ENCODE measurements at regions not wholly inside any gene's neighbourhood (a gene's known extent, or its start where the extent isn't known, plus 50 kb on each side); places are given as distances from the start of the nearest gene placed in this dataset.
"Not testable (repeated sequence)": the region's sequence is repeated elsewhere in the genome, so short reads cannot be mapped to it uniquely, and the experiment has no call there.

DNA sequence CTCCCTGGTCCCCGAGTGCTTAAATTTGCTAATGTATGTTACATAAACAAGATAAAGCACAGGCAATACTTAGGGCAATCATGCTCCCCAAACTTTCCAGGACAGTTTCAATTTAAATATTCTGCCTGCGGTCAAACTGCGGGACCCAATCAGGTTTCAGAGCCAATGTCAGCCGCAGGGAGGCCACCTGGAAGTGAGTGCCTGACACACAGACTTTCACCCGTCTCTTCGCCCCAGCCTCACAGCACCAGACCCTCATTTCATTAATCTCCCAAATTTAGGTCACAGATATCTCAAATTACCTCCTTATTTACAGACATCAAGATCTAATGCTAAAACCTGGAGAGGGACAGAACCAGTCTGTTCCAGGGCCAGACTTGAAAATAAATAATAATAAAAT lies 107.2 kb upstream of the ALDH1A3 start:
- no peaks in the 10 kb centered on the region for H3K9me3 ChIP-seq (ENCODE audit: control insufficient read depth in 5 of 5, low read length in 5 of 5)
- no peaks in the 10 kb centered on the region for H3K4me1 ChIP-seq (ENCODE audit: control insufficient read depth in 5 of 5, insufficient read depth in 5 of 5, low read length in 5 of 5)
- no peak overlapping the region for H3K4me3 ChIP-seq (ENCODE audit: low read depth in 1 of 5, low read length in 5 of 5)
- peaks cover 0 to 11% (median 0%) of the 10 kb centered on the region in 5 donors for H3K27me3 ChIP-seq (ENCODE audit: control insufficient read depth in 5 of 5, insufficient read depth in 4 of 5, low read length in 5 of 5)
- H3K27ac ChIP-seq (ENCODE audit: low read depth, low read length): no peak overlapping the region
- no peak overlapping the region for H3K9ac ChIP-seq (ENCODE audit: low read length in 5 of 5)
- no peaks in the 10 kb centered on the region for H3K36me3 ChIP-seq (ENCODE audit: control insufficient read depth in 5 of 5, insufficient read depth in 5 of 5, low read length in 5 of 5)

DNA sequence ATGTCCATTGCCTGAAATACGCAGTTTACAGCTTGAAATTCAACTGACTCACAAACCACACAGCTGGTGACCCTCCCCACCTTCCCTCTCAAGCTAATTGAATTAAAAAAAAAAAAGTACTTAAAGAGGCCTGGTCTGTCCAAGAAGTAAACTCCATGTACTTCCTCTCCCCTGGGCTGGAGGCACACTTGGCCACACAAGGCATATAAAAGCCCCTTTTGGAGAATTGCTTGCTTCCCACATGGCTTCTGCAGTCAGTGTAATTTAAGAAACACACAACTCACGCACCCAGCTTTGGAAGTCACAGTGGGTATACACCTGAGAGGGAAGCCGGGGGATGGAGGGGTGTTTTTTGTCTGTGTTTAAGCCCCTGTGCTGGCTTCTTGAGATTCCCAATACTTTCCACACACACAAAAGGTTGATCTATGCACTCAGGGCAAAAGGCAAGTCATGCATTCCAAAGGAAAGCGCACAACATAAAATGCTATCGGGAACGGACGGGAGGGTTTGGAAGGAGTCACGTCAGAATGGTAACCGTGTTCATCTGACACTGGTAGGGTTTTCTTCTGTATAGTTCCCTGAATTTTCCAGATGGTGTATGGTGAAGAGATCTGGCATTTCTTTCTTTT lies 106.6 kb upstream of the ALDH1A3 start:
- Histone ChIP-seq H3K4me3 (ENCODE audit: low read depth in 1 of 5, low read length in 5 of 5) (no peak overlapping the region), H3K27ac (ENCODE audit: low read depth, low read length) (no peak overlapping the region), H3K4me1 (ENCODE audit: control insufficient read depth in 5 of 5, insufficient read depth in 5 of 5, low read length in 5 of 5) (no peaks in the 10 kb centered on the region), H3K36me3 (ENCODE audit: control insufficient read depth in 5 of 5, insufficient read depth in 5 of 5, low read length in 5 of 5) (no peaks in the 10 kb centered on the region), H3K27me3 (ENCODE audit: control insufficient read depth in 5 of 5, insufficient read depth in 4 of 5, low read length in 5 of 5) (peaks cover 0 to 11% (median 0%) of the 10 kb centered on the region in 5 donors), H3K9ac (ENCODE audit: low read length in 5 of 5) (no peak overlapping the region), H3K9me3 (ENCODE audit: control insufficient read depth in 5 of 5, low read length in 5 of 5) (no peaks in the 10 kb centered on the region)

DNA sequence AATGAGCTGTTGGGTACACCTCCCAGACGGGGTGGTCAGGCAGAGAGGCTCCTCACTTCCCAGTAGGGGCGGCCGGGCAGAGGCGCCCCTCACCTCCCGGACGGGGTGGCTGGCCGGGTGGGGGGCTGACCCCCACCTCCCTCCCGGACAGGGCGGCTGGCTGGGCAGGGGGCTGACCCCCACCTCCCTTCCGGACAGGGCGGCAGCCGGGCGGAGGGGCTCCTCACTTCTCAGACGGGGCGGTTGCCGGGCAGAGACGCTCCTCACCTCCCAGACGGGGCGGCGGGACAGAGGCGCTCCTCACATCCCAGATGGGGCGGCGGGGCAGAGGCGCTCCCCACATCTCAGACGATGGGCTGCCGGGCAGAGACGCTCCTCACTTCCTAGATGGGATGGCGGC lies 105.6 kb upstream of the ALDH1A3 start:
- not testable (repeated sequence) for H3K27ac ChIP-seq (ENCODE audit: low read depth, low read length); H3K27me3 ChIP-seq (ENCODE audit: control insufficient read depth in 5 of 5, insufficient read depth in 4 of 5, low read length in 5 of 5); H3K4me3 ChIP-seq (ENCODE audit: low read depth in 1 of 5, low read length in 5 of 5); H3K36me3 ChIP-seq (ENCODE audit: control insufficient read depth in 5 of 5, insufficient read depth in 5 of 5, low read length in 5 of 5); H3K4me1 ChIP-seq (ENCODE audit: control insufficient read depth in 5 of 5, insufficient read depth in 5 of 5, low read length in 5 of 5); H3K9me3 ChIP-seq (ENCODE audit: control insufficient read depth in 5 of 5, low read length in 5 of 5); H3K9ac ChIP-seq (ENCODE audit: low read length in 5 of 5)

DNA sequence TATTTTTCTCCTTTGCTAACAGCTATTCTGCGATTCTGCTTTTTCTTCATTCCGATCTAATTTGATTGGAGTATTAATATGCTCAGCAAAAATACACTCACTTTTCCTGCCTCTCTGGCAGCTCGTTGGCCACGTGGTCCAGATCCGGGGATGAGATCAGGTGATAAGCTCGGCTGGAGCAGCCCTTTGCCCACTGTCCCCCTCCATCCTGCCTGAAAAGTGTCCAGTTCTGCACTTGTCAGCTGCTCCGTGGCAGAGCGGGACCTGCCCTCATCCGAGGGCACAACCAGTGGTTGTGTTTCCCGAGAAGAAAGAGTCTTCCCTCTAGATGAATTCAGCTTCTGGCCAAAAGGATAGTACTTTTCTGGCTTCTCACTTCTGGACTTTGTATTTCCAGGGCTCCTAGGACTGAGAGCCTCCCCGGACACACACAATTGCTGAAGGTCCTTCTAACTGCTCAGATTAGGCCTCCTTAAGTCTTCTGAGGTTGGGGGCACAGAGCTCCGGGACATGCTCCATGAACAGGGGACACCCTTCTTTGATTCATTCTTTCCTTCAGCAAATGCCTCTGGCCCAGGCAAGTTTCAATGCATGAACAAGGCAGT lies 103.9 kb upstream of the ALDH1A3 start:
- Histone ChIP-seq H3K9me3 (ENCODE audit: control insufficient read depth in 5 of 5, low read length in 5 of 5) (no peaks in the 10 kb centered on the region), H3K4me3 (ENCODE audit: low read depth in 1 of 5, low read length in 5 of 5) (no peak overlapping the region), H3K9ac (ENCODE audit: low read length in 5 of 5) (no peak overlapping the region), H3K27ac (ENCODE audit: low read depth, low read length) (no peak overlapping the region), H3K4me1 (ENCODE audit: control insufficient read depth in 5 of 5, insufficient read depth in 5 of 5, low read length in 5 of 5) (no peaks in the 10 kb centered on the region), H3K27me3 (ENCODE audit: control insufficient read depth in 5 of 5, insufficient read depth in 4 of 5, low read length in 5 of 5) (peaks cover 0 to 5% (median 0%) of the 10 kb centered on the region in 5 donors), H3K36me3 (ENCODE audit: control insufficient read depth in 5 of 5, insufficient read depth in 5 of 5, low read length in 5 of 5) (no peaks in the 10 kb centered on the region)

DNA sequence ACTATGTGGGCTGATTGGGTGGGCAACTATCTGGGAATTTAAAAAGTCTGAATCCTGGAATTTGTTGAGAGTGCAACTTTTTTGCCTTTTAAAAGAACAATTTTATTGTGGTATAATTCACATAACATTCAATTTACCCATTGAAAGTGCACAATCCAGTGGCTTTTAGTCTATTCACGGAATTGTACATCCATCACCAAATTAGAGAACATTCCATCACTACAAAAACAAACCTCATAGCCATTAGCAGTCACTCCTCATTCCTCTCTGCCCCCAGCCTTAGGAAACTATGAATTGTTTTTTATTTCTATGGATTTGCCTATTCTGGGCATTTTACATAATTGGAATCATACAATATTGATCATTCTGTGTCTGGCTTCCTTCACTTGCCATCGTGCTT lies 101.8 kb upstream of the ALDH1A3 start:
- H3K27ac ChIP-seq (ENCODE audit: low read depth, low read length): no peak overlapping the region
- H3K27me3 ChIP-seq (ENCODE audit: control insufficient read depth in 5 of 5, insufficient read depth in 4 of 5, low read length in 5 of 5): peaks cover 0 to 4% (median 0%) of the 10 kb centered on the region in 5 donors
- H3K4me3 ChIP-seq (ENCODE audit: low read depth in 1 of 5, low read length in 5 of 5): no peak overlapping the region
- H3K4me1 ChIP-seq (ENCODE audit: control insufficient read depth in 5 of 5, insufficient read depth in 5 of 5, low read length in 5 of 5): no peaks in the 10 kb centered on the region
- H3K36me3 ChIP-seq (ENCODE audit: control insufficient read depth in 5 of 5, insufficient read depth in 5 of 5, low read length in 5 of 5): no peaks in the 10 kb centered on the region
- H3K9me3 ChIP-seq (ENCODE audit: control insufficient read depth in 5 of 5, low read length in 5 of 5): no peaks in the 10 kb centered on the region
- H3K9ac ChIP-seq (ENCODE audit: low read length in 5 of 5): no peak overlapping the region

DNA sequence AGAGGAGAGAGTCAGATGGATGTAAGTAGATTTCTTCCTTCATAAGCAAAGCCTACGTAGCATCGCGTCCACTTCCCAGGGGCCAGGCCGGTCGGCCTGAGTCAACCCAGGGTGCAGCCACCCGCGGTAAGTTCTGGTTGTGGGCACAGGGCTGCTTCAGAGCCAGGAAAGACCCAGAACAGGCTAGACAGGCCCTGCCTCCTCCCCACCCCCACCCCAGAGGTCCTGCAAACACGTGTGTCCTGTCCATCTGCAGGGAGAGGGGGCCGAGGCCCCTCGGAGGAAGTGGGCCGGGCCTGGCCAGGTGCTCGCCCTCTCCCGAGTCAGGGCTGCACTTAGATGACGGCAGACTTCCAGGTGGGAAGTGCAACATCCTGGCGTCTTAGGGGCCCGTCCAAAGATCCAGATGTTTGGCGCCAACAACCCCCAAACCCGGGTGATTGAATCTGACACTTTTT lies 100.8 kb upstream of the ALDH1A3 start:
- H3K27me3 ChIP-seq (ENCODE audit: control insufficient read depth in 5 of 5, insufficient read depth in 4 of 5, low read length in 5 of 5): peaks cover 0 to 4% (median 0%) of the 10 kb centered on the region in 5 donors
- H3K9me3 ChIP-seq (ENCODE audit: control insufficient read depth in 5 of 5, low read length in 5 of 5): no peaks in the 10 kb centered on the region
- no peak overlapping the region for H3K9ac ChIP-seq (ENCODE audit: low read length in 5 of 5)
- no peak overlapping the region for H3K27ac ChIP-seq (ENCODE audit: low read depth, low read length)
- H3K4me1 ChIP-seq (ENCODE audit: control insufficient read depth in 5 of 5, insufficient read depth in 5 of 5, low read length in 5 of 5): no peaks in the 10 kb centered on the region
- no peaks in the 10 kb centered on the region for H3K36me3 ChIP-seq (ENCODE audit: control insufficient read depth in 5 of 5, insufficient read depth in 5 of 5, low read length in 5 of 5)
- H3K4me3 ChIP-seq (ENCODE audit: low read depth in 1 of 5, low read length in 5 of 5): no peak overlapping the region

DNA sequence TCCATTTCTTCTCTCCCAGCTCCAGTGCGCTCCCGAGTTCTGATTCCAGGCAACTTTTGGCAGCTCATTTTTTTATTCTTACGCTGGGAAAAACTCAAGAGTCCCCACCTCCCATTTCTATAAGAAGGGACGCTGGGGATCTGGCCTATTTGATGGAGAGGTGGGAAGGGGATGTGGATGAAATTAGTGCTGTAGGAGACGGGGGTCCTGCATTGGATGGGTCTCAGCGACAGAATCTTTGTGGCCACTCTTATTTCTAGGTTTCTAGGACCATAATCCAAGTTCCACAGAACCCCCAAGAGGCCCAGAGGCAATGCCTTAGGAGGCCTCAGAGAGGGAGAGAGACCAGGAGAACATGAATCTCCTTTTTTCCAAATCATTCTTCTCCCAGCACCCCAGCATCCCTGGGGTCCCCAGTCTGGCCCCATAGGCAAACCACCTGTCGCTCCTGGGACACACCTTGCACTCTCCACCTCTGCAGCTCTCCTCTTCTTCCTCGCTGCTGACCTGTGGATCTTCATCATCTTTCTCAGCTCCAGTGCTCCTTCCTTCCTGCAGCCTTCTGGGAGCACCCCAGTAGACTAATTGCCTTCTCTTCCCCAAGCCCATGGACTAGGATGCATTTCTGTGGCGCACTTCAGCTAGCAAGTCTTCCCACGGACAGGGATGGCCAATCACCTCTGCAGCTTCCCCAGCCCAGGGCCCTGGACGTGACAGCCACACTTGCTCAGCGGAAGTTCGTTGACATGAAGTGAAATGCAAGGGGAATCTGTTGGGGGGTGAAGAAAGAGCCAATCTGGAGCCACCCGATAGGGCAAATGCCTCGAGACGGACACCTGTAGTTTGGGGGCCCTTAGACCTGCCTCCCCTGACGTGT lies 100.1 kb upstream of the ALDH1A3 start:
- no peaks in the 10 kb centered on the region for H3K9me3 ChIP-seq (ENCODE audit: control insufficient read depth in 5 of 5, low read length in 5 of 5)
- no peaks in the 10 kb centered on the region for H3K4me1 ChIP-seq (ENCODE audit: control insufficient read depth in 5 of 5, insufficient read depth in 5 of 5, low read length in 5 of 5)
- no peaks in the 10 kb centered on the region for H3K36me3 ChIP-seq (ENCODE audit: control insufficient read depth in 5 of 5, insufficient read depth in 5 of 5, low read length in 5 of 5)
- H3K27me3 ChIP-seq (ENCODE audit: control insufficient read depth in 5 of 5, insufficient read depth in 4 of 5, low read length in 5 of 5): peaks cover 0 to 4% (median 0%) of the 10 kb centered on the region in 5 donors
- no peak overlapping the region for H3K27ac ChIP-seq (ENCODE audit: low read depth, low read length)
- H3K9ac ChIP-seq (ENCODE audit: low read length in 5 of 5): no peak overlapping the region
- H3K4me3 ChIP-seq (ENCODE audit: low read depth in 1 of 5, low read length in 5 of 5): no peak overlapping the region

DNA sequence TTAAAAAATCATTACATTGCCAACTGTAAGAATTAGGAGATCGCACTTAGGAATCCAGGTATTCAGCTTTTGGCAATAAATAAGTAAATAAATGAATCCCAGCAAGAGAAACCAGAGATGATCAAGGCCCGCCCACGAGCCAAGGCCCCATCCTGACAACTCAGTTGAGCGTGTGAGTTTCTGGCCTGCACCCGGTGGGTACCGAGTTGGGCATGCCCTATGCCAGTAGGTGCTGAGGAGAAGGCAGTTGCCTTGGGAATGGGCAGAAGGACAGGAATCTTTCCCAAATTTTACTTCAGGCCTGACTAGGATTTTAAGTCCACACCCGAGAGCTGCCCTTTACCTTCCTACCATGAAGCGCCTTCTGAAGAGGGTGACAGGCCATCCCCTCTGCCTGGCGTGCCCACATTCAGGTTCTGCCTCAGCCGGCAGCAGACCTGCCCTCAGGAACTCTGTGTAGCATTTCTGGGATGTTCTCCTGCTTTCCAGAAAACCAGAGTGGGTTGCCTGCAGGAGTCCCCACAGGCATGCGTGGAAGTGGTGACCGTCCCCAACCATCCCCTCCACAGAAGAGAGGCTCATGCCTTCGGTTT lies 99.3 kb upstream of the ALDH1A3 start:
- Histone ChIP-seq H3K9ac (ENCODE audit: low read length in 5 of 5) (no peak overlapping the region), H3K27ac (ENCODE audit: low read depth, low read length) (no peak overlapping the region), H3K4me1 (ENCODE audit: control insufficient read depth in 5 of 5, insufficient read depth in 5 of 5, low read length in 5 of 5) (no peaks in the 10 kb centered on the region), H3K9me3 (ENCODE audit: control insufficient read depth in 5 of 5, low read length in 5 of 5) (no peaks in the 10 kb centered on the region), H3K36me3 (ENCODE audit: control insufficient read depth in 5 of 5, insufficient read depth in 5 of 5, low read length in 5 of 5) (no peaks in the 10 kb centered on the region), H3K4me3 (ENCODE audit: low read depth in 1 of 5, low read length in 5 of 5) (no peak overlapping the region), H3K27me3 (ENCODE audit: control insufficient read depth in 5 of 5, insufficient read depth in 4 of 5, low read length in 5 of 5) (peaks cover 0 to 4% (median 0%) of the 10 kb centered on the region in 5 donors)

DNA sequence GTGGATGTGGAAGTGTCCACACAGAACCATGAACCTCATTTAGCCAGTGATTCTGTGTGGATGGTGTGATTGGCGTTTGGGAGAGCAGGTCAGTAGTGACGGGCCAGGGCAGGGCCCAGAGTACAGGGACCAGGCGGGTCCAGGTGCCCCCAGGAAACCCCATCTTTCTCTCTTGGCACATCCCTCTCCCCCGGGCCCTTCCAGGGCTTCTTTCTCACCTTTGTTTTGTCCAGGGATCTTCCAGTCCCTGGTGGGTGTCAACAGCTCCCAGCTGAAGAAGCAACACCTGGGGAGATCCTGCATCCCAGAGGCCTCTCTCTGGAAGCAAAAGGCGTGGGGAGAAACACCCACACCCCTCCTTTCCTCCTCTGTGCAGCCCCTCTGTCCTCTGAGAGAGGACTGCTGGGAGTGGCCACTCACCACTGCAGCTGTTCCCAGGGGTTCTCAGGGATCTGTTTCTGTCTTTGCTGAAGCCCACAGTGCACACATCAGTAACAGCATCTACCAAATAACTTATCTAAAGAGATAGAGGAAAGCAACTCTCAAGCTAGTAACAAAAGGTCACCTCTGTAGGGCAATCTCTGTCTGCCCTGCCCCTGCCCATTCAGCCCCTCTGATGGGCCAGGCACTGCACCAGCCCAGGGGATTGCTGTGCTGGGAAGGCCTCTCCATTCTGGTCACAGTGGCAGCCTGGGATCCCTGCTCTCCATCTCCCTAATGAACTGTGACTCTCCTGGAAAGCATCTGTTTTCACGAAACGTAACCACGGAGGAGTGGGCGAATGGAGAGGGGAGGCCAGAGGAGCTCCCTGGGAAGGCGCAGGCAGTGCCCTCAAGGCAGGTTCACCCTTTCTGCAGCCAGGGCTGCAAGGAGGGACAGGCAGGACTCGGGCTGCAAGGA lies 98.3 kb upstream of the ALDH1A3 start:
- Histone ChIP-seq H3K27ac (ENCODE audit: low read depth, low read length) (no peak overlapping the region), H3K9me3 (ENCODE audit: control insufficient read depth in 5 of 5, low read length in 5 of 5) (no peaks in the 10 kb centered on the region), H3K36me3 (ENCODE audit: control insufficient read depth in 5 of 5, insufficient read depth in 5 of 5, low read length in 5 of 5) (no peaks in the 10 kb centered on the region), H3K4me3 (ENCODE audit: low read depth in 1 of 5, low read length in 5 of 5) (no peak overlapping the region), H3K9ac (ENCODE audit: low read length in 5 of 5) (no peak overlapping the region), H3K4me1 (ENCODE audit: control insufficient read depth in 5 of 5, insufficient read depth in 5 of 5, low read length in 5 of 5) (no peaks in the 10 kb centered on the region), H3K27me3 (ENCODE audit: control insufficient read depth in 5 of 5, insufficient read depth in 4 of 5, low read length in 5 of 5) (peaks cover 0 to 4% (median 0%) of the 10 kb centered on the region in 5 donors)

All from subcutaneous abdominal adipose tissue (tissue), 5 donors.